WERI-Rb-1 (cell line): ENCODE measurements at regions not wholly inside any gene's neighbourhood (a gene's known extent, or its start where the extent isn't known, plus 50 kb on each side); places are given as distances from the start of the nearest gene placed in this dataset.
"Not testable (repeated sequence)": the region's sequence is repeated elsewhere in the genome, so short reads cannot be mapped to it uniquely, and the experiment has no call there.

ENCODE experiments used
- DNase-seq: peaks from one replicate; pipeline ENCODE4 v3.0.0-alpha.2; 2020
- H3K27ac ChIP-seq: fragments of 250-450 bp; sonication (Bioruptor Pico); 2 replicates; pipeline ENCODE4 v1.5.1; 2020; ENCODE audit warnings: mild to moderate bottlenecking, moderate library complexity
- H3K27me3 ChIP-seq: fragments of 250-450 bp; sonication (Bioruptor Pico); 2 replicates; pipeline ENCODE4 v1.5.1; 2021; ENCODE audit warnings: mild to moderate bottlenecking, low read depth, moderate library complexity; ENCODE audit not compliant: insufficient read depth, severe bottlenecking
- H3K36me3 ChIP-seq: fragments of 250-450 bp; sonication (Bioruptor Pico); 2 replicates; pipeline ENCODE4 v1.5.1; 2020; ENCODE audit warnings: mild to moderate bottlenecking, moderate library complexity
- H3K4me3 ChIP-seq: 2 replicates; pipeline ENCODE4 v1.5.1; 2011; ENCODE audit warnings: low read depth, mild to moderate bottlenecking, control low read depth, low read length
- H3K9me3 ChIP-seq: fragments of 250-450 bp; sonication (Bioruptor Pico); 2 replicates; pipeline ENCODE4 v1.5.1; 2021; ENCODE audit warnings: mild to moderate bottlenecking, moderate library complexity; ENCODE audit not compliant: severe bottlenecking
- TF ChIP-seq, protein P1 (sequence below): IDR thresholded peaks from 2 replicates; pipeline ENCODE4 v1.5.1; 2011; ENCODE audit warnings: low read depth, mild to moderate bottlenecking, control low read depth, inconsistent platforms, low read length

DNA sequence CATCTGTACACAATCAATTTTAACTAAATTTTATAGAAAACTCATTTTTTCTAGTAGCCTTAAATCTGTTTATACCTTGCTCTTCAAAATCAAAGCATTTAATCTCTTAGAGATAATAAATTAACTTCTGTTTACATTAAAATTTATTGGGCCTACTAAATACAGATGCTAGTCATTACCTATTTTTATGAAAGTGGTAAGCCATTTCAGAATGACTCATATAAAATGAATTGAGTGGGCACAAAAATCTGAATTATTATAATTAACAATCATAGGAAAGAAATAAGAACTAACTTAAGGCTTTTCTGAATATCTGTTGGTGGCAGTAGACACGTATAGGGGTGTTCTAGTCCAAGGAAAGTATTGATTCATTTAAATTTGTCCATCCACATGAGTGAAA lies 157.9 kb downstream of the KCNJ2 start:
- TF ChIP-seq, protein P1, sequence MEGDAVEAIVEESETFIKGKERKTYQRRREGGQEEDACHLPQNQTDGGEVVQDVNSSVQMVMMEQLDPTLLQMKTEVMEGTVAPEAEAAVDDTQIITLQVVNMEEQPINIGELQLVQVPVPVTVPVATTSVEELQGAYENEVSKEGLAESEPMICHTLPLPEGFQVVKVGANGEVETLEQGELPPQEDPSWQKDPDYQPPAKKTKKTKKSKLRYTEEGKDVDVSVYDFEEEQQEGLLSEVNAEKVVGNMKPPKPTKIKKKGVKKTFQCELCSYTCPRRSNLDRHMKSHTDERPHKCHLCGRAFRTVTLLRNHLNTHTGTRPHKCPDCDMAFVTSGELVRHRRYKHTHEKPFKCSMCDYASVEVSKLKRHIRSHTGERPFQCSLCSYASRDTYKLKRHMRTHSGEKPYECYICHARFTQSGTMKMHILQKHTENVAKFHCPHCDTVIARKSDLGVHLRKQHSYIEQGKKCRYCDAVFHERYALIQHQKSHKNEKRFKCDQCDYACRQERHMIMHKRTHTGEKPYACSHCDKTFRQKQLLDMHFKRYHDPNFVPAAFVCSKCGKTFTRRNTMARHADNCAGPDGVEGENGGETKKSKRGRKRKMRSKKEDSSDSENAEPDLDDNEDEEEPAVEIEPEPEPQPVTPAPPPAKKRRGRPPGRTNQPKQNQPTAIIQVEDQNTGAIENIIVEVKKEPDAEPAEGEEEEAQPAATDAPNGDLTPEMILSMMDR: no peak
- Histone ChIP-seq H3K27ac (peak overlapping the region; percentile 40), H3K9me3 (no peaks in the 10 kb centered on the region), H3K27me3 (no peaks in the 10 kb centered on the region), H3K36me3 (no peaks in the 10 kb centered on the region), H3K4me3 (no peak overlapping the region)
- no peak for DNase-seq

DNA sequence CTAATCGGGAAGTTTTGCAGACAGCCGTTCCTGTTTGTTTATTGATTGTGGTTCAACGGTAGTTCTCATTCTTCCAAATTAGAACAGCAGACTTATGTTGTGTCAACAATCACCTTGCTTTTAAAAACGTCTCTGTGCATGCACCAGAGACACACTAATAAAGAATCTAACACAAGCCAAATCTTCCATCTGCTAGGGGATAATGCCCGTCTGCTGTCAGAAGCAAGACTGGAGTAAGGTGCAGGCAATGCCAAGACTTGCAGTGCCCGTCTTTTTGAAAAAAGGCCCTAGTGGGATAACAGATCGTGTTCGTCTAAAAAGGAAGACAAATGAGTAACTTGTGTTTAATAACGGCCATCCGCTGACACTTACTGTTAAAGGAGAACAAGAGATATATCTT lies 158.4 kb downstream of the KCNJ2 start:
- Histone ChIP-seq H3K36me3 (no peaks in the 10 kb centered on the region), H3K9me3 (no peaks in the 10 kb centered on the region), H3K27ac (peak overlapping the region; percentile 40), H3K27me3 (no peaks in the 10 kb centered on the region), H3K4me3 (no peak overlapping the region)
- TF ChIP-seq, protein P1: no peak
- DNase-seq: no peak

DNA sequence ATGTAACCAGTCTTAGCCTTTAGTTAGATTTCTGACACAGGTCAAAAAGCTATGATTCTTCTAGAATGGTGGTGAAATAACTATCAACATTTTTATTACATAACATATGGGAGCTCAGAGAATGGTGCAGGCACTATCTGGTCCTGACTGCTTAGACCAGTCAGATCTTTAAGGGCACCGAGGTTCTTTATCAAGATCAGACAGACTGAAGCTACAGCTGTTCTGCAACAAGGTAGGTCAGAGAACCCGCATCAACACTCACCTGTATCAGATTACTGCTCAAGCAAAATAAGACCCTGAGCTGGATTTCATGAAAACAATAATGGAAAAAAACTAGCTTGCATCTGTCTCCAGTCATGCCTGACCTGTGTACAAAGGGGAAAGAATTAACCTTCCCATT lies 160.4 kb downstream of the KCNJ2 start:
- H3K27ac ChIP-seq: peak overlapping the region; percentile 40
- no peaks in the 10 kb centered on the region for H3K9me3 ChIP-seq
- TF ChIP-seq, protein P1: no peak
- no peaks in the 10 kb centered on the region for H3K36me3 ChIP-seq
- peak; percentile 69 for DNase-seq
- no peak overlapping the region for H3K4me3 ChIP-seq
- H3K27me3 ChIP-seq: no peaks in the 10 kb centered on the region

DNA sequence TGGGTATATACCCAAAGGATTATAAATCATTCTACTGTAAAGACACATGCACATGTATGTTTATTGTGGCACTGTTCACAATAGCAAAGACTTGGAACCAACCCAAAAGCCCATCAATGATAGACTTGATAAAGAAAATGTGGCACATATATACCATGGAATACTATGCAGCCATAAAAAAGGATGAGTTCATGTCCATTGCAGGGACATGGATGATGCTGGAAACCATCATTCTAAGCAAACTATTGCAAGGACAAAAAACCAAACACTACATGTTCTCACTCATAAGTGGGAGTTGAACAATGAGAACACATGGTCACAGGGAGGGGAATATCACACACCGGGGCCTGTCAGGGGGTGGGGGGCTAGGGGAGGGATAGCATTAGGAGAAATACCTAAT lies 161.7 kb downstream of the KCNJ2 start:
- not testable (repeated sequence) for H3K27me3 ChIP-seq, H3K4me3 ChIP-seq, H3K36me3 ChIP-seq, H3K9me3 ChIP-seq, DNase-seq, H3K27ac ChIP-seq

DNA sequence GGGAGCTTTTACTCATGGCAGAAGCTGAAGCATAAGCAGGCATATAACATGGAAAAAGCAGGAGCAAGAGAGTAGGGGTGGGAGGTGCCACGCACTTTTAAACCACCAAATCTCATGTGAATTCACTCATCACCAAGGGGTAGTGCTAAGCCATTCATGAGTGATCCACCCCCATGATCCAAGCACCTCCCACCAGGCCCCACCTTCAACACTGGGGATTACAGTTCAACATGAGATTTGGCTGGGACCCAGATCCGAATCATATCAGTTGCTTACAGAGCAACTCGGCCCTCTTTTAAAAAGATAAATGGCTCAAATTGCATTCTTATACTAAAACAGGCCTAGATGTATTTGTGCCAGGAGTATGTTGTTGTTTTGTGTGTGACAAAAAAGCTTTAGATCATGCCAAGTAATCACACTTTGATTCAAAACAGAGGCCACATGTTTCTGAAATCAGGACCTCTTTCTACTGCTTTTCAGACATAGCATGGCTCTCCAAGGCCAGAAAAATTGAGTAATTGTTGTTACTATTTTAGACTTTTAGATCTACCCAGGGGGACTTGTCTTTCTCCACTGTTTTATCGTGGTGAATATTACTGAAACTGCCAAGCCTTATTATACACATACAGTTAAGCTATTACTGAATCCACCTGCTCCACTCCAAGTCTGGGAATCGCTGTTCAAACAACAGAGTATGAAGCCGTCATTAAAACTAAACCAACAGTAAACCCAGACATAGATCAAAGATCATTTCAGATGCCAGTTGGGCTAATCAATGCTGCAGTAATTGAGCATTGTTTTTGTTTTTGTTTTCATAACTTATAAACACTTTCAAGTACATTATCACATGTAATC lies 163.3 kb downstream of the KCNJ2 start:
- no peak for DNase-seq
- TF ChIP-seq, protein P1: no peak
- Histone ChIP-seq H3K27me3 (no peaks in the 10 kb centered on the region), H3K27ac (no peak overlapping the region), H3K36me3 (no peaks in the 10 kb centered on the region), H3K9me3 (no peaks in the 10 kb centered on the region), H3K4me3 (no peak overlapping the region)

DNA sequence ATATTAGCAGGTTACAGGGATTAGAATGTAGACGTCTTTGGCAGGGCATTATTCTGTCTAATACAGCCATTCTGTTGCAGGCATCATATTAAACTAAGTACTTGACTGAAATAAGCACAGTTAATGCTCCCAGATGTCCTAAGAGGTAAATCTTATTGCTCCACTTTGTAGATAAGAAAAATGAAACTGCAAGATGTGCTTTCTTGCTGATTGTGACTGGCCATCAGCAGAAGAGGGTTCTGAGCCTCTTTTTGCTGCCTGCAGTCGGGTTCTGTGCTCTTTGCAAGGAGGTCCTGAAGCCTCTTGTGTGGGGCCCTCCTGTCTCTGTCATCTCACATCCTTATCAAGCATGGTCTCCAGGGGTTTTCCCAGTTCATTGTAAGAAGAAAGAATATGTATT lies 167.1 kb downstream of the KCNJ2 start:
- Histone ChIP-seq H3K9me3 (no peaks in the 10 kb centered on the region), H3K36me3 (no peaks in the 10 kb centered on the region), H3K27me3 (no peaks in the 10 kb centered on the region), H3K4me3 (0 out of 2 replicates have a peak overlapping the region, but pooled peaks have one; percentile 11), H3K27ac (peak overlapping the region; percentile 83)
- TF ChIP-seq, protein P1: no peak
- DNase-seq: peak; percentile 84
